Omental fat pad (tissue), 3 donors: ENCODE measurements at regions not wholly inside any gene's neighbourhood (a gene's known extent, or its start where the extent isn't known, plus 50 kb on each side); places are given as distances from the start of the nearest gene placed in this dataset.

Experiments
- ATAC-seq: fragments of 150-250 bp; one replicate; pipeline ENCODE4 v1.9.1; 2016; ENCODE audit warnings: mild to moderate bottlenecking, moderate library complexity; ENCODE audit not compliant: low FRiP score
- DNase-seq: peaks from one replicate; pipeline ENCODE4 v3.0.0-alpha.2; 2019; ENCODE audit warnings: low spot score
- TF ChIP-seq, protein P1 (sequence below), 3 donors: fragments of 450-650 bp; IDR thresholded peaks; one replicate each; pipeline ENCODE4 v1.5.1; 2016 to 2017; ENCODE audit warnings: antibody characterized with exemption in 3 of 3, mild to moderate bottlenecking in 3 of 3, moderate library complexity in 2 of 3

DNA sequence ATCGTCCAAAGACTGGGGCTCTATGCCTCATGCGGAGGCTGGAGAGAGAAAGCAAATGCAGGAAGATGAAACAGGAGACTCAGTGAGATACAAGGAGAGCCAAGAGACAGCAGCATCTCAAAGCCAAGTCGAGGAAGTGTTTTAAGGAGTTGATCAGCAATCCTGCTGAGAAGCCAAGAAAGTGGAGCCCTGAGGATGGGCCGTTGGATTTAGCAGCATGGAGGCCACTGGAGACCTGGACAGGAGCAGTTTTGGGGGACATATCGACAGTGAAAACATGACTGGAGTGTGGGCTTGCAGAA is 107.4 kb upstream of the ZBTB40 start:
- no peak for DNase-seq
- no peak for ATAC-seq
- TF ChIP-seq, protein P1, sequence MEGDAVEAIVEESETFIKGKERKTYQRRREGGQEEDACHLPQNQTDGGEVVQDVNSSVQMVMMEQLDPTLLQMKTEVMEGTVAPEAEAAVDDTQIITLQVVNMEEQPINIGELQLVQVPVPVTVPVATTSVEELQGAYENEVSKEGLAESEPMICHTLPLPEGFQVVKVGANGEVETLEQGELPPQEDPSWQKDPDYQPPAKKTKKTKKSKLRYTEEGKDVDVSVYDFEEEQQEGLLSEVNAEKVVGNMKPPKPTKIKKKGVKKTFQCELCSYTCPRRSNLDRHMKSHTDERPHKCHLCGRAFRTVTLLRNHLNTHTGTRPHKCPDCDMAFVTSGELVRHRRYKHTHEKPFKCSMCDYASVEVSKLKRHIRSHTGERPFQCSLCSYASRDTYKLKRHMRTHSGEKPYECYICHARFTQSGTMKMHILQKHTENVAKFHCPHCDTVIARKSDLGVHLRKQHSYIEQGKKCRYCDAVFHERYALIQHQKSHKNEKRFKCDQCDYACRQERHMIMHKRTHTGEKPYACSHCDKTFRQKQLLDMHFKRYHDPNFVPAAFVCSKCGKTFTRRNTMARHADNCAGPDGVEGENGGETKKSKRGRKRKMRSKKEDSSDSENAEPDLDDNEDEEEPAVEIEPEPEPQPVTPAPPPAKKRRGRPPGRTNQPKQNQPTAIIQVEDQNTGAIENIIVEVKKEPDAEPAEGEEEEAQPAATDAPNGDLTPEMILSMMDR (IDR thresholded peaks at IDR 0.05): no peak

DNA sequence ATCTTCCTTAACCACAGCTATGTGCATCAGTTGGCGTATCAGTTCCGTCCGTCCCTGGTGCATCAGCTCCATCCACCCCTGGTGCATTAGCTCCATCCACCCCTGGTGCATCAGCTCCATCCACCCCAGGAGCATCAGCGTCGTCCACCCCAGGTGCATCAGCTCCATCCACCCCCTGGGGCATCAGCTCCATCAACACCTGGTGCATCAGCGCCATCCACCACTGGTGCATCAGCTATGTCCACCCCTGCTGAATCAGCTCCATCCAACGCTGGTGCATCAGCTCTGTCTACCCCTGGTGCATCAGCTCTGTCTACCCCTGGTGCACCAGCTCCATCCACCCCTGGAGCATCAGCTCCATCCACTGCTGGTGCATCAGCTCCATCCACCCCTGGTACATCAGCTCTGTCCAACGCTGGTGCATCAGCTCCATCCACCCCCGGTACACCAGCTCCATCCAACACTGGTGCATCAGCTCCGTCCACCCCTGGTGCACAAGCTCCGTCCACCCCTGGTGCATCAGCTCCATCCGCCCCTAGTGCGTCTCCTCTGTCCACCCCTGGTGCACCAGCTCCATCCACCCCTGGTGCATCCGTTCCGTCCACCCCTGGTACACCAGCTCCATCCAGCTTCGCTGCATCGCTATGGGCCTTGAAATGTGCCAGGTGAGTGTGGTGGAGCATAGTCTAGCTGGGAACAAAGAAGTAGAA is 106.6 kb upstream of the ZBTB40 start:
- ATAC-seq (no peak), DNase-seq (no peak)
- TF ChIP-seq, protein P1 (IDR thresholded peaks at IDR 0.05): no peak

DNA sequence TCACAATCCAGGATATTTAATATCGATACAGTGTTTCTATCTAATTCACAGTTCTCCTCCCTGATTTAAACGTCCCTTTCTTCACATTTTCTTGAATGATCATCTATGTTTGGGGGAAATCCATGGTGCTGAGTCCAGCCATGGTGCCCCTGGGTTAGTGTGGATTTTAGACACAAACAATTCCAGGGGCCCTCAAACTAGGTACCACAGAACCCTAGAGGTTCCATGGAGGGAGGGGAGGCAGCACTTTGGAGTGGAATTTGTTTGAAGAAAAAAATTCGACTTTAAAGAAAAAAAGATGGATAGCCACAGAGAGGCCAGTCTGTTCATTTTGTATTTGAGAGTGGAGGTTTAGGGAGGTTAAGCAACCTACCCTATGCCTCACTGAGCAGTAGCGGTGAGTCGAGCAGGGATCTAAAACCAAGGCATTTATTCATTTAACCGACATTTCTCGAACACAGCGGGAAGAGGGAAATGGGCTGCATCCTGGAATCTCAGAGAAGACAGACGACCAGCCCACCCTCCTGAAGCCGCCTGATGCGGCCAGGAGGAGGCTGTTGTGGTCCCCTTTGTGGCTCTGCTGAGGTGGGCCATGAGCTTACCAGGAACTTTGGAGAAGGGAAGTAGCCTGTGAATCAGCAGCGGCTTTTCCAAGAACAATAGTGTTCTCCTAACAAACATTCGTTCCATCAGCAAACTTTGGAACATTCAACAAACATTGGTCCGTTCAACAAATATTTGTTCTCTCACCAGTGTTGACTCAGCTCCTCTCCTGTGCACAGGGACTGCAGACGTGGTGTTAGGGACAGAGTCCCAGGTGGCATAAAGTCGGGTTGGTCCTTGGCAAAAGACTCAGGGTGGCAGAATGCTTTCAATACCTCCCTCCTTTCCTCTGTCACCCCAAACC is 103.5 kb upstream of the ZBTB40 start:
- TF ChIP-seq, protein P1 (IDR thresholded peaks at IDR 0.05): no peak
- DNase-seq (no peak), ATAC-seq (no peak)

DNA sequence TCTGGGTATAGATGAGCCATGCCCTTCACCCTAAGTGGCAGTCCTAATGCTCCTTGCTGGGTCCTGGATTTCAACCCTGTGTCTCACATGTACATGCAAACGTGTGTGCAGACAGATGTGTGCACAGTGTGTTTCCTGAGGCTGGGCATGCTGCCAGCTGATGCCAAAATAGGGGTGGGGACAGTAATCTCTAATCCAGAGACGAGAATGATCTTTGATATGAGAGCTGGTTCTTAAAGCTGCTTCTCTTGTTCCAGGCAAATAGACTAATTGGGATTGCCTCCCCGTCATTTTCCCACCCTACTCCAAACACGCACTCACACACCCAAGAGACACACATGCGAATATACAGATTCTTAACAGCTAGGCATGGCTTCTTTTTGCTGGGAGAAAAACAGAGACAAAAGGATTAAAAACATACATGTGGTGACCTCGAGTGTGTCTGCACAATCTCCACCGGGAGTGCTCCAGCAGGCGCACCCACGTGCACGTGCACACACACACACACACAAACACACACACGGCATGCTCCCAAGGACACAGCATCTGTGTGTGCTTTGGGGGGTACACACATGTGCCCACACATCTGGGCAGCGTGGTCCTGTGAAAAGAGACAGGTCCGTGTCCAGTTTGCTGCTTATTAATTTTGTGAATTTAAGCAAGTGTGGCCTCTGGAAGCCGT is 102.1 kb upstream of the ZBTB40 start:
- TF ChIP-seq, protein P1 (IDR thresholded peaks at IDR 0.05): no peak
- no peak for DNase-seq
- ATAC-seq: no peak

DNA sequence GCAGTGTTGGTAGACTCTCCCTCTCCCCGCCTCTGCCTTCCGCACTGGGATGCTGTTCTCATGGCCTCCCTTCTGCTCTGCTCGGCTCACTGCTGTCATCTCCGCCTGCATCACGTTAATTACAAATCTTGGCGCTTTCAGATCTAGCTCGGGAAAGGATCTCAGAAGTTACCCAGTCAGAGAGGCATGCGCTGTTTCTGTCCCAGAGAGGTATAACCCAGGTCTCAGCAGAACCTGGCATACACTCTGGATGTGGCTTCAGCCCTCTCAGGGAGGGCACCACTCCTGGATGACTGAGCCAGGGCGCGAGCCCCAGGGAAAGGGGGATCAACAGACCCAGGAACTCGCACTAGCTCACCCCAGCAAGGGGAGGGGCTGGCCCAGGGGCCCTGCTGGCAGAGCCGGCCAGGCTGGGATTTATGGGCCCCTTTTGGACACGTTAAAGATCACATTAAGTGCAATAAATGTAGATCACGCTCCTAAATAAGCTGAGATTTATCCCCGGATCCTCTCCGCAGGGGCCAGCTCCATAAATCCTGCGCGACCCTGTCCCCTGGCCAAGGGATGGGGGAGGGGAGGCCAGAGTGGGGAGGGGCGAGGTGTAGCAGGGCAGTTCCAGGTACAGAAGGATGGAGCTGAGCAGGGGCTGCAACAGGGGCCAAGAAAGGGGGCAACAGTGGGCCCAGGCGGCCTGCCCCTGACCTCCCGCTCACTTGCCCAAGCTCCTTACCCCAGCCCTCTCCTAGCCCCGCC is 101.3 kb upstream of the ZBTB40 start:
- ATAC-seq (no peak), DNase-seq (no peak)
- TF ChIP-seq, protein P1 (IDR thresholded peaks at IDR 0.05): no peak

DNA sequence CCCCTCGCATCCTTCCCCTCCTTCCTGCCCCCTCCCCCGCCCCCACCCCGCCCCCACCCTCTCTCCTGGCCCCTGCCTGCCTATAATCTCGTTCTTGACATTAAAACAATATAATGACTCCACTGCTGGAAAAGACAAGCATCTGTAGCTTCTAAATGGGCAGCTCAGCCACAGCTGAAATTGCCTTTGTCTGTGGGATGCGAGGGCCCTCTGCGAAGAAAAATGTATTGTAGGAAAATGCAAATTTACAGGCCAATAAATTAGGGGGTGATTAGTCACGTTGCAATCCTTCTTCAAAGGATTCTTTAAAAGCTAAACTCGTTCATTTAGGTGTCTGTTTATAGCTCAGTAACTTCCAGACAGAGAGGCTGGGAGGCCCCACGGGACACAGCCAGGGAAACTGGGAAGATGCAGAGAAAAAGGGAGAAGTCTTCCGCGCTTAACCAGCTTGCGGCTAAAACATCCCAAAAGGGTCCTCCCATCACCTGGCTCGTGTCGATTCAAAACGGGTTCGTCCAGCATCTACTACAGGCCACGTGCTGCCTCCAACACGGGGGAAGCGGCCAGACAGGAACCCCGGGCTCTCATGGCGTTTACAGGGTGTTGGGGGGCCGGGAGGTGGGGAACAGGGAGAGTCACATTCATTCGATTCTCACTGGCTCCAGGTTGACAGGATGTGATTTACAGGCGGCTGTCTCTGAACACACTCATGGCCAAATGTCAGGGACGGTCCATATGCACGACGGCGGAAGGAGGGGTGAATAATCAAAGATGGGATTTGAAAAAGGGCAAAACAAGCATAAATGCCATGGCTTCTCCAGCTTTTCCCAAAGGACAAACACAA is 100.5 kb upstream of the ZBTB40 start:
- ATAC-seq (no peak), DNase-seq (no peak)
- TF ChIP-seq, protein P1 (IDR thresholded peaks at IDR 0.05): no peak
